ENCODE measurements at regions not wholly inside any gene's neighbourhood (a gene's known extent, or its start where the extent isn't known, plus 50 kb on each side); places are given as distances from the start of the nearest gene placed in this dataset.

DNA sequence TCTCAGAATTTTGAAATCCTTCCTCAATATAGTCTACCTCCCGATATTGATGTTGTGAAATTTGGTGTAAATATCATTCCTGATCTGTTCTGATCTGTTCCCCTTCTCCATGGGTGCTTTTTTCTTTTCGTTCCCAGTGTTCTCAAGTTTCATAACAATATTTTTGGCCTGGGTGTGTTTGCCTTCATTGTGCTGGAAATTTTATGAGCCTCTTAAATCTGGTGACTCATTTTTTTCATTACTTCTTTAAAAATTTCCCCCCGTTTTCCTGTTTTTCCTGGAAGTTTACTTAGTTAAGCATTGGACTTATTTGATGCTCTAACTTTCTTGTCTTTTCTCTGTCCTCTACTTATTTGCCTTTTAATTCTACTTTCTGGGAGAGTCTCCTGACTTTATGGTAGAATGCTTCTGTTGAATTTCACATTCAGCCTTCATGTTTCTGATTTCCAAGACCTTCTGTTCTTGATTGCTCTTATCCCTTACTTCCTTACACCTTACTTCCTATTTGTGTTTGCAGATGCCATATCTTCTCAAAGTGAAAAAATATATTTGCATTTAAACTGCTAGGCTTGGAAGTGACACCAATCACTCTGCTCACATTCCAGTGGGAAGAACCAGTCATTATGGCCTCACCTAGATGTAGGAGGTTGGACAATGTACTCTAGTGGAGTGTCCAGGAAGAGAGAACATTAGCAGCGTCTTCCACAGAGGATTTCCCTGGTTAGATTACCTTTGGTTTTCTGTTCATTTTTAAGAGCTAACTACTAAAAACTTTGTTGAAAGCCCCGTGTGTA is 441.9 kb downstream of the ARHGEF28 start:
- intact Hi-C loops (cut with DNase I) = no loop called here
- peaks cover 0 to 2% (median 0%) of the 10 kb centered on the region in 3 donors for H3K4me1 ChIP-seq (ENCODE audit: control insufficient read depth in 2 of 3, insufficient read depth in 2 of 3, low read depth in 1 of 3, low read length in 3 of 3)
- no peak overlapping the region for H3K9ac ChIP-seq (ENCODE audit: low read length in 3 of 3)
- no peaks in the 10 kb centered on the region for H3K27me3 ChIP-seq (ENCODE audit: control insufficient read depth, insufficient read depth, low read length)
- no peaks in the 10 kb centered on the region for H3K36me3 ChIP-seq (ENCODE audit: control insufficient read depth in 2 of 3, insufficient read depth in 3 of 3, low read length in 3 of 3)
- H3K9me3 ChIP-seq (ENCODE audit: control insufficient read depth in 2 of 3, insufficient read depth in 1 of 3, low read length in 3 of 3) = no peaks in the 10 kb centered on the region
- no peak overlapping the region for H3K27ac ChIP-seq (ENCODE audit: low read depth in 2 of 2, low read length in 2 of 2)
- DNase-seq (no peak), FAIRE-seq (no peak)
- H3K4me3 ChIP-seq (ENCODE audit: low read length in 3 of 3) = no peak overlapping the region
- TF ChIP-seq, protein P1, sequence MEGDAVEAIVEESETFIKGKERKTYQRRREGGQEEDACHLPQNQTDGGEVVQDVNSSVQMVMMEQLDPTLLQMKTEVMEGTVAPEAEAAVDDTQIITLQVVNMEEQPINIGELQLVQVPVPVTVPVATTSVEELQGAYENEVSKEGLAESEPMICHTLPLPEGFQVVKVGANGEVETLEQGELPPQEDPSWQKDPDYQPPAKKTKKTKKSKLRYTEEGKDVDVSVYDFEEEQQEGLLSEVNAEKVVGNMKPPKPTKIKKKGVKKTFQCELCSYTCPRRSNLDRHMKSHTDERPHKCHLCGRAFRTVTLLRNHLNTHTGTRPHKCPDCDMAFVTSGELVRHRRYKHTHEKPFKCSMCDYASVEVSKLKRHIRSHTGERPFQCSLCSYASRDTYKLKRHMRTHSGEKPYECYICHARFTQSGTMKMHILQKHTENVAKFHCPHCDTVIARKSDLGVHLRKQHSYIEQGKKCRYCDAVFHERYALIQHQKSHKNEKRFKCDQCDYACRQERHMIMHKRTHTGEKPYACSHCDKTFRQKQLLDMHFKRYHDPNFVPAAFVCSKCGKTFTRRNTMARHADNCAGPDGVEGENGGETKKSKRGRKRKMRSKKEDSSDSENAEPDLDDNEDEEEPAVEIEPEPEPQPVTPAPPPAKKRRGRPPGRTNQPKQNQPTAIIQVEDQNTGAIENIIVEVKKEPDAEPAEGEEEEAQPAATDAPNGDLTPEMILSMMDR (IDR thresholded peaks at IDR 0.05; ENCODE audit: borderline replicate concordance, extremely low read depth, insufficient read depth) = no peak

DNA sequence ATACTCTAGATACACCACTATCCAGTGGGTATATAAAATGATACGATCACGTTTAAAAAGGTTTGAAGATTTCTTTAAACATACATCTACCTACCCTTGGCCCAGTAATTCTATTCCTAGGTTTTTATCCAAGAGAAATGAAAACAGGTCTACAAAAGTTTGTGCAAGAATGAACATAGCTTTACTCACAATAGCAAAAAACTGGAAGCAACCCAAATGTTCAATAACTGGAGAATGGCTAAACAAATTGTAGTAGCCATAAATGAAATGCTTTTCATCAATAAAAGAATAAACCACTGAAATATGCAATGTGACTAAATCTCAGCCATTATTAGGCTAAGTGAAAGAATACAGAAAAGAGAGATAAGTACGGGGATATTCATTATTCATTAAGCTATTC is 438.9 kb downstream of the ARHGEF28 start:
- Histone ChIP-seq H3K9me3 (ENCODE audit: control insufficient read depth in 2 of 3, insufficient read depth in 1 of 3, low read length in 3 of 3) (no peaks in the 10 kb centered on the region), H3K4me1 (ENCODE audit: control insufficient read depth in 2 of 3, insufficient read depth in 2 of 3, low read depth in 1 of 3, low read length in 3 of 3) (peaks cover 0 to 2% (median 0%) of the 10 kb centered on the region in 3 donors), H3K36me3 (ENCODE audit: control insufficient read depth in 2 of 3, insufficient read depth in 3 of 3, low read length in 3 of 3) (no peaks in the 10 kb centered on the region), H3K4me3 (ENCODE audit: low read length in 3 of 3) (no peak overlapping the region), H3K27me3 (ENCODE audit: control insufficient read depth, insufficient read depth, low read length) (no peaks in the 10 kb centered on the region), H3K27ac (ENCODE audit: low read depth in 2 of 2, low read length in 2 of 2) (no peak overlapping the region), H3K9ac (ENCODE audit: low read length in 3 of 3) (no peak overlapping the region)
- DNase-seq (no peak), FAIRE-seq (no peak)
- TF ChIP-seq, protein P1 (IDR thresholded peaks at IDR 0.05; ENCODE audit: borderline replicate concordance, extremely low read depth, insufficient read depth) = no peak
- intact Hi-C loops (cut with DNase I) = no loop called here

DNA sequence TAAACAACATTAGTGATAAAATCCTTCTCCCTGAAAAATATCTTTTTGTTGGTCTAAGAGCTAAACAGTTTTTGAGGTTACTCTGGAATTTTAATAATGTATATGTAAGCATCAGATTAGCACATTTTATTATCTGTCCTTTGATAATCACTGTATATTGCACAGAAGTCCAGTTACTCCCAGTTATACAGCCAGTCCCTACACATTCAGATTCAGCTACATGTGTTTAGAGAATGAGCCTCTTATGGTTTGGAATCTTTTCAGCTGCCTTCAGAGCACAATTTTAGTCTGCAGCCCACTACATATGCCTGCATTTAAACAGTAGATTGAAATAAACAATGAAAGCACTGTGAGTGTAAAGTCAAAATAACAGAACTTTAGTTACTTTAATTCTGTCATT is 438.2 kb downstream of the ARHGEF28 start:
- no peak overlapping the region for H3K27ac ChIP-seq (ENCODE audit: low read depth in 2 of 2, low read length in 2 of 2)
- H3K36me3 ChIP-seq (ENCODE audit: control insufficient read depth in 2 of 3, insufficient read depth in 3 of 3, low read length in 3 of 3) = no peaks in the 10 kb centered on the region
- no peak for DNase-seq
- FAIRE-seq = no peak
- intact Hi-C loops (cut with DNase I) = no loop called here
- H3K9ac ChIP-seq (ENCODE audit: low read length in 3 of 3) = no peak overlapping the region
- peaks cover 0 to 2% (median 0%) of the 10 kb centered on the region in 3 donors for H3K4me1 ChIP-seq (ENCODE audit: control insufficient read depth in 2 of 3, insufficient read depth in 2 of 3, low read depth in 1 of 3, low read length in 3 of 3)
- no peaks in the 10 kb centered on the region for H3K9me3 ChIP-seq (ENCODE audit: control insufficient read depth in 2 of 3, insufficient read depth in 1 of 3, low read length in 3 of 3)
- H3K4me3 ChIP-seq (ENCODE audit: low read length in 3 of 3) = no peak overlapping the region
- no peaks in the 10 kb centered on the region for H3K27me3 ChIP-seq (ENCODE audit: control insufficient read depth, insufficient read depth, low read length)
- TF ChIP-seq, protein P1 (IDR thresholded peaks at IDR 0.05; ENCODE audit: borderline replicate concordance, extremely low read depth, insufficient read depth) = no peak

Measured in kidney (tissue), 13 donors.